ENCODE measurements at regions not wholly inside any gene's neighbourhood (a gene's known extent, or its start where the extent isn't known, plus 50 kb on each side); places are given as distances from the start of the nearest gene placed in this dataset.
A peak's percentile ranks its signal among the peaks of the same experiment; 100 is the strongest.

DNA sequence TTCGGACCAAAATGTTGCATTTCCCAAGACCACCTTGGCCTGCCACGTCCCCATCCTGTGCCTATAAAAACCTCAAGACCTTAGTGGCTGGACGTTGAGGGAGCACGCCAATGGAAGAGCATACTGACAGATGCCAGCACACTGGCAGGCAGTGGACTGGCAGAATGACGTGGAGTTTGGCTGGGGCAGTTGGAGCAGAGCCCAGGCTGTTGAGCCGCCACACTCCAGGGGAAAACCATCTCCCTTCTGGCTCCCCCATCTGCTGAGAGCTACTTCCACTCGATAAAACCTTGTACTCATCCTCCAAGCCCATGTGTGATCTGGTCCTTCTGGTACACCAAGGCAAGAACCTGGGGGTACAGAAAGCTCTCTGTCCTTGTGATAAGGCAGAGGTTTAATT lies 494.1 kb downstream of the CDH11 start:
- Histone ChIP-seq H3K79me2 (ENCODE audit: insufficient read depth, low read length) (no peaks in the 10 kb centered on the region), H3K27me3 (ENCODE audit: insufficient read depth, low read length) (no peaks in the 10 kb centered on the region), H3K9me3 (ENCODE audit: low read depth, low read length) (no peaks in the 10 kb centered on the region), H3K4me3 (ENCODE audit: insufficient read depth, low read length) (no peak overlapping the region), H3K27ac (ENCODE audit: low read depth, low read length) (no peak overlapping the region), H2AFZ (ENCODE audit: low read length) (no peak overlapping the region), H3K36me3 (ENCODE audit: insufficient read depth, low read length) (no peaks in the 10 kb centered on the region), H4K20me1 (ENCODE audit: insufficient read depth, low read length) (no peaks in the 10 kb centered on the region), H3K4me1 (ENCODE audit: insufficient read depth, low read length) (peaks cover 12% of the 10 kb centered on the region), H3K4me2 (ENCODE audit: insufficient read depth, low read length) (no peak overlapping the region)
- TF ChIP-seq, protein P1, sequence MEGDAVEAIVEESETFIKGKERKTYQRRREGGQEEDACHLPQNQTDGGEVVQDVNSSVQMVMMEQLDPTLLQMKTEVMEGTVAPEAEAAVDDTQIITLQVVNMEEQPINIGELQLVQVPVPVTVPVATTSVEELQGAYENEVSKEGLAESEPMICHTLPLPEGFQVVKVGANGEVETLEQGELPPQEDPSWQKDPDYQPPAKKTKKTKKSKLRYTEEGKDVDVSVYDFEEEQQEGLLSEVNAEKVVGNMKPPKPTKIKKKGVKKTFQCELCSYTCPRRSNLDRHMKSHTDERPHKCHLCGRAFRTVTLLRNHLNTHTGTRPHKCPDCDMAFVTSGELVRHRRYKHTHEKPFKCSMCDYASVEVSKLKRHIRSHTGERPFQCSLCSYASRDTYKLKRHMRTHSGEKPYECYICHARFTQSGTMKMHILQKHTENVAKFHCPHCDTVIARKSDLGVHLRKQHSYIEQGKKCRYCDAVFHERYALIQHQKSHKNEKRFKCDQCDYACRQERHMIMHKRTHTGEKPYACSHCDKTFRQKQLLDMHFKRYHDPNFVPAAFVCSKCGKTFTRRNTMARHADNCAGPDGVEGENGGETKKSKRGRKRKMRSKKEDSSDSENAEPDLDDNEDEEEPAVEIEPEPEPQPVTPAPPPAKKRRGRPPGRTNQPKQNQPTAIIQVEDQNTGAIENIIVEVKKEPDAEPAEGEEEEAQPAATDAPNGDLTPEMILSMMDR (IDR thresholded peaks at IDR 0.05; ENCODE audit: extremely low read depth, low read depth, low read length), result no peak
- DNase-seq (ENCODE audit: insufficient read length, low spot score, missing footprints), result no peak

DNA sequence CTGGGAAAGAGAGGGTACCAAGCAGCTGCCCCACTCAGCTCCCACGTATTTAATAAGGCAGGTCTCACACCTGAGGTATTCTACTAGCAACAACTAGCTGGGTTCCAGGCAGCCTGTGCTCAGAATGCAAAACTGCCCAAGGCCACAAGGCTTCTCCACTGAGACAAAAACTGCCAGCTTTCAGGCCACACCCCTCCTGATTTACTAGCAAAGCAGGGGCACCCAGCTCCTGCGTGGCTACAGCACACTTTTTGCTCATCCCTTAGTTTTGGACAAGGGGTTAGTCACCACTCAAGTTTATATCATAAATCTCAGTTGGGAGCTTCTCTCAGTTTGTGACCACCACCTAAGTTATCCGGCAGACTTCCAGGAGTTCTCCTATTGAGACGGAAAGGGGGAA lies 494.6 kb downstream of the CDH11 start:
- no peaks in the 10 kb centered on the region for H3K36me3 ChIP-seq (ENCODE audit: insufficient read depth, low read length)
- TF ChIP-seq, protein P1 (IDR thresholded peaks at IDR 0.05; ENCODE audit: extremely low read depth, low read depth, low read length), result no peak
- H3K4me3 ChIP-seq (ENCODE audit: insufficient read depth, low read length), result no peak overlapping the region
- H3K4me1 ChIP-seq (ENCODE audit: insufficient read depth, low read length), result peaks cover 17% of the 10 kb centered on the region
- no peaks in the 10 kb centered on the region for H3K27me3 ChIP-seq (ENCODE audit: insufficient read depth, low read length)
- DNase-seq (ENCODE audit: insufficient read length, low spot score, missing footprints), result no peak
- no peaks in the 10 kb centered on the region for H3K9me3 ChIP-seq (ENCODE audit: low read depth, low read length)
- H4K20me1 ChIP-seq (ENCODE audit: insufficient read depth, low read length), result no peaks in the 10 kb centered on the region
- H3K27ac ChIP-seq (ENCODE audit: low read depth, low read length), result no peak overlapping the region
- no peak overlapping the region for H2AFZ ChIP-seq (ENCODE audit: low read length)
- no peak overlapping the region for H3K4me2 ChIP-seq (ENCODE audit: insufficient read depth, low read length)
- H3K79me2 ChIP-seq (ENCODE audit: insufficient read depth, low read length), result no peaks in the 10 kb centered on the region

DNA sequence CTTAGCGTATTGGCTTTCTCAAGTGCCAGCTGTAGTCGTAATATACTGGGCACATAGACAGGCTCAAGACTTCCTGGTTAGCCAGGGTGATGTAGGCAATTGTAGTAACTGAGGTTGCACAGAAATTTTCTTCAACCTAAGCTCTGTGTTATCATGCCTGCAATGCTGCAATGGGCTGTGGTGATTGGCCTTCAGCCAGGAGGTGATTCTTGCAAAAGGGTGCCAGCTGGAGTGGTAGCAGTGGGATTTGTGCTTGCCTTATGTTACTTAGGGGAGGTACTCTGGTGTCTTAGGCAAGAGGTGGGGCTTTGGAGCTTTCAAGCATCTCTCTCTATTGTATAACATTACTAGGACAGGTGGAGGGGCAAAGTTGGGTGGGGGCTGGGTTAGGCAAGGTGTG lies 495.1 kb downstream of the CDH11 start:
- no peaks in the 10 kb centered on the region for H3K36me3 ChIP-seq (ENCODE audit: insufficient read depth, low read length)
- H3K4me3 ChIP-seq (ENCODE audit: insufficient read depth, low read length), result no peak overlapping the region
- H3K9me3 ChIP-seq (ENCODE audit: low read depth, low read length), result no peaks in the 10 kb centered on the region
- no peak overlapping the region for H2AFZ ChIP-seq (ENCODE audit: low read length)
- H3K4me2 ChIP-seq (ENCODE audit: insufficient read depth, low read length), result no peak overlapping the region
- no peak for DNase-seq (ENCODE audit: insufficient read length, low spot score, missing footprints)
- no peaks in the 10 kb centered on the region for H4K20me1 ChIP-seq (ENCODE audit: insufficient read depth, low read length)
- no peaks in the 10 kb centered on the region for H3K79me2 ChIP-seq (ENCODE audit: insufficient read depth, low read length)
- H3K4me1 ChIP-seq (ENCODE audit: insufficient read depth, low read length), result peaks cover 22% of the 10 kb centered on the region
- TF ChIP-seq, protein P1 (IDR thresholded peaks at IDR 0.05; ENCODE audit: extremely low read depth, low read depth, low read length), result no peak
- no peaks in the 10 kb centered on the region for H3K27me3 ChIP-seq (ENCODE audit: insufficient read depth, low read length)
- no peak overlapping the region for H3K27ac ChIP-seq (ENCODE audit: low read depth, low read length)

DNA sequence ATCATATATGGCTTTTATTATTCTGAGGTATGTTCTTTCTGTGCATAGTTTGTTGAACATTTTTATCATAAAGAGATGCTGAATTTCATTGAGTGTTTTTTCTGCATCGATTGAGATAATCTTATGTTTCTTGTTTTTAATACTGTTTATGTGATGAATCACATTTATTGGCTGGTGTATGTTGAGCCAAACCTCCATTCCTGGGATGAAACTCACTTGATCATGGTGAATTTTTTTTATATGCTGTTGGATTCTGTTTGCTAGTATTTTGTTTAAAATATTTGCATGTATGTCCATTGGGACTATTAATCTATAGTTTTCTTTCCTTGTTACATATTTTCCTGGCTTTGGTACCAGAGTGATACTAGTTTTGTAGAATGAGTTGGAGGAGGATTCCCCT lies 500.2 kb downstream of the CDH11 start:
- no peaks in the 10 kb centered on the region for H3K9me3 ChIP-seq (ENCODE audit: low read depth, low read length)
- no peaks in the 10 kb centered on the region for H3K27me3 ChIP-seq (ENCODE audit: insufficient read depth, low read length)
- no peak for DNase-seq (ENCODE audit: insufficient read length, low spot score, missing footprints)
- no peak overlapping the region for H3K4me3 ChIP-seq (ENCODE audit: insufficient read depth, low read length)
- no peaks in the 10 kb centered on the region for H3K79me2 ChIP-seq (ENCODE audit: insufficient read depth, low read length)
- TF ChIP-seq, protein P1 (IDR thresholded peaks at IDR 0.05; ENCODE audit: extremely low read depth, low read depth, low read length), result no peak
- no peaks in the 10 kb centered on the region for H4K20me1 ChIP-seq (ENCODE audit: insufficient read depth, low read length)
- peak overlapping the region; percentile 60 for H3K4me2 ChIP-seq (ENCODE audit: insufficient read depth, low read length)
- H3K4me1 ChIP-seq (ENCODE audit: insufficient read depth, low read length), result peaks cover 16% of the 10 kb centered on the region
- no peaks in the 10 kb centered on the region for H3K36me3 ChIP-seq (ENCODE audit: insufficient read depth, low read length)
- H2AFZ ChIP-seq (ENCODE audit: low read length), result no peak overlapping the region
- peak overlapping the region; percentile 45 for H3K27ac ChIP-seq (ENCODE audit: low read depth, low read length)

Data from osteoblast (primary cell).